ENCODE measurements at regions not wholly inside any gene's neighbourhood (a gene's known extent, or its start where the extent isn't known, plus 50 kb on each side); places are given as distances from the start of the nearest gene placed in this dataset.

- Histone ChIP-seq H3K4me3 (no peak overlapping the region), H3K27ac (no peak overlapping the region)
These were observed 184.6 kb upstream of the CNTN5 start for GRCh38 chr11:98836156-98836555.

- no peak overlapping the region for H3K27ac ChIP-seq
- no peak overlapping the region for H3K4me3 ChIP-seq
These were observed 178.6 kb upstream of the CNTN5 start for GRCh38 chr11:98842187-98842586.

GRCh38 chr11:98862169-98862568, 158.6 kb upstream of the CNTN5 start:
- no peak overlapping the region for H3K4me3 ChIP-seq
- H3K27ac ChIP-seq: no peak overlapping the region

GRCh38 chr11:98871690-98872089, 149.1 kb upstream of the CNTN5 start:
- Histone ChIP-seq H3K4me3 (no peak overlapping the region), H3K27ac (no peak overlapping the region)

GRCh38 chr11:98874050-98874449, 146.7 kb upstream of the CNTN5 start:
- Histone ChIP-seq H3K4me3 (no peak overlapping the region), H3K27ac (no peak overlapping the region)

GRCh38 chr11:98895936-98896335, 124.8 kb upstream of the CNTN5 start:
- no peak overlapping the region for H3K4me3 ChIP-seq
- no peak overlapping the region for H3K27ac ChIP-seq

- Histone ChIP-seq H3K4me3 (no peak overlapping the region), H3K27ac (no peak overlapping the region)
These were observed 79.8 kb upstream of the CNTN5 start for GRCh38 chr11:98940913-98941312.

- Histone ChIP-seq H3K4me3 (no peak overlapping the region), H3K27ac (no peak overlapping the region)
These were observed 76.3 kb upstream of the CNTN5 start for GRCh38 chr11:98944461-98944860.

GRCh38 chr11:98952107-98952506, 68.6 kb upstream of the CNTN5 start:
- H3K4me3 ChIP-seq: no peak overlapping the region
- H3K27ac ChIP-seq: no peak overlapping the region

- H3K4me3 ChIP-seq: no peak overlapping the region
- H3K27ac ChIP-seq: no peak overlapping the region
These were observed 65.2 kb upstream of the CNTN5 start for GRCh38 chr11:98955551-98955950.

- Histone ChIP-seq H3K4me3 (no peak overlapping the region), H3K27ac (no peak overlapping the region)
These were observed 56.6 kb upstream of the CNTN5 start for GRCh38 chr11:98964146-98964545.

- no peak overlapping the region for H3K4me3 ChIP-seq
- H3K27ac ChIP-seq: no peak overlapping the region
These were observed 55.4 kb upstream of the CNTN5 start for GRCh38 chr11:98965358-98965757.

GRCh38 chr11:98965775-98966174, 55.0 kb upstream of the CNTN5 start:
- H3K4me3 ChIP-seq: no peak overlapping the region
- no peak overlapping the region for H3K27ac ChIP-seq

GRCh38 chr11:98967005-98967404, 53.7 kb upstream of the CNTN5 start:
- H3K4me3 ChIP-seq: no peak overlapping the region
- H3K27ac ChIP-seq: no peak overlapping the region
